Activated CD8-positive, alpha-beta T cell treated with anti-CD3 and anti-CD28 coated beads for 36 hours (primary cell): ENCODE measurements at regions not wholly inside any gene's neighbourhood (a gene's known extent, or its start where the extent isn't known, plus 50 kb on each side); places are given as distances from the start of the nearest gene placed in this dataset.
"Not testable (repeated sequence)": the region's sequence is repeated elsewhere in the genome, so short reads cannot be mapped to it uniquely, and the experiment has no call there.

Experiments used
- ATAC-seq: fragments of 200-7000 bp; cut with Tn5 transposase; one replicate; pipeline ENCODE4 v1.10.0; 2021; ENCODE audit warnings: mild to moderate bottlenecking, moderate library complexity
- CTCF ChIA-PET: fragments of 350-600 bp; sonication (Branson Sonifier 250); formaldehyde crosslinking; loops from one replicate; lab custom pipeline; 2021; ENCODE audit warnings: antibody characterized with exemption; lab: Charles Lee
- POLR2A ChIA-PET: fragments of 350-600 bp; sonication (Branson Sonifier 250); formaldehyde crosslinking; loops from one replicate; lab custom pipeline; 2021; ENCODE audit warnings: antibody characterized with exemption; lab: Charles Lee
- DNase-seq: peaks from one replicate; pipeline ENCODE4 v3.0.0-alpha.2; 2020
- H3K27ac Mint-ChIP-seq: one replicate; pipeline ENCODE4 v1.8.0; 2021; ENCODE audit warnings: mild to moderate bottlenecking, mixed read lengths
- H3K27me3 Mint-ChIP-seq: one replicate; pipeline ENCODE4 v1.8.0; 2021; ENCODE audit warnings: mixed read lengths
- H3K36me3 Mint-ChIP-seq: one replicate; pipeline ENCODE4 v1.8.0; 2021; ENCODE audit warnings: low read depth, mixed read lengths
- H3K4me1 Mint-ChIP-seq: one replicate; pipeline ENCODE4 v1.8.0; 2021; ENCODE audit warnings: low read depth, mixed read lengths
- H3K4me3 Mint-ChIP-seq: one replicate; pipeline ENCODE4 v1.8.0; 2021; ENCODE audit warnings: mild to moderate bottlenecking, moderate library complexity, mixed read lengths
- H3K9me3 Mint-ChIP-seq: one replicate; pipeline ENCODE4 v1.8.0; 2021; ENCODE audit warnings: mixed read lengths
- intact Hi-C: fragments of 100-400 bp; cut with micrococcal nuclease; formaldehyde crosslinking; loops from one replicate; pipeline ENCODE4 v1.10.0; 2022
- TF ChIP-seq, protein P1 (sequence below): fragments of 200-600 bp; IDR thresholded peaks from one replicate; pipeline ENCODE4 v1.8.0; 2022; ENCODE audit warnings: antibody characterized with exemption, mild to moderate bottlenecking

DNA sequence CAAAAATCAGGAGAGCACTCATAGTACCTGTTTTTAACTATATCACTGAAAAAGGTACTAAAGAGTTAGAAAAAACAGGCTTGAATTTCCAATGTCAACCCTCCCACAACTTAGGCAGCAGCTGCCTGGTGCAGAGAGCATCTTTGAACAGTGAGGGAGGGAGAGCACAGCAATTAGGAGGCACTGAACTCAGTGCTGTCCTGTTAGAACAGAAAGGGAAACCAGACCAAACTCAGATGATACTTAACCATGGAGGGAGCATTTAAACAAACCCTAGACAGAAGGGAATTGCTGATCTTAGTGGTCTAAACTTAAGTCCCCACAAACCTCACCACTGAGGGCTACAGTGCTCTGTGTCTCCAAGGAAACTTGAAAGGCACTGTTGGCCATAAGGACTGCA lies 179.2 kb upstream of the AGTR1 start:
- Mint-ChIP-seq H3K27me3 (no peaks in the 10 kb centered on the region), H3K9me3 (peaks cover 6% of the 10 kb centered on the region), H3K27ac (no peak overlapping the region), H3K4me3 (no peak overlapping the region), H3K36me3 (no peaks in the 10 kb centered on the region), H3K4me1 (no peaks in the 10 kb centered on the region)
- DNase-seq (no peak), ATAC-seq (no peak)
- POLR2A ChIA-PET: no interaction called here
- TF ChIP-seq, protein P1, sequence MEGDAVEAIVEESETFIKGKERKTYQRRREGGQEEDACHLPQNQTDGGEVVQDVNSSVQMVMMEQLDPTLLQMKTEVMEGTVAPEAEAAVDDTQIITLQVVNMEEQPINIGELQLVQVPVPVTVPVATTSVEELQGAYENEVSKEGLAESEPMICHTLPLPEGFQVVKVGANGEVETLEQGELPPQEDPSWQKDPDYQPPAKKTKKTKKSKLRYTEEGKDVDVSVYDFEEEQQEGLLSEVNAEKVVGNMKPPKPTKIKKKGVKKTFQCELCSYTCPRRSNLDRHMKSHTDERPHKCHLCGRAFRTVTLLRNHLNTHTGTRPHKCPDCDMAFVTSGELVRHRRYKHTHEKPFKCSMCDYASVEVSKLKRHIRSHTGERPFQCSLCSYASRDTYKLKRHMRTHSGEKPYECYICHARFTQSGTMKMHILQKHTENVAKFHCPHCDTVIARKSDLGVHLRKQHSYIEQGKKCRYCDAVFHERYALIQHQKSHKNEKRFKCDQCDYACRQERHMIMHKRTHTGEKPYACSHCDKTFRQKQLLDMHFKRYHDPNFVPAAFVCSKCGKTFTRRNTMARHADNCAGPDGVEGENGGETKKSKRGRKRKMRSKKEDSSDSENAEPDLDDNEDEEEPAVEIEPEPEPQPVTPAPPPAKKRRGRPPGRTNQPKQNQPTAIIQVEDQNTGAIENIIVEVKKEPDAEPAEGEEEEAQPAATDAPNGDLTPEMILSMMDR: no peak
- intact Hi-C loops: no loop called here
- CTCF ChIA-PET: no interaction called here

GRCh38 chr3:148525621-148526020 lies 172.1 kb upstream of the AGTR1 start:
- H3K9me3 Mint-ChIP-seq, H3K4me3 Mint-ChIP-seq, ATAC-seq, H3K27ac Mint-ChIP-seq, intact Hi-C loops, H3K36me3 Mint-ChIP-seq, H3K27me3 Mint-ChIP-seq, DNase-seq, H3K4me1 Mint-ChIP-seq, CTCF ChIA-PET, POLR2A ChIA-PET: not testable (repeated sequence)

DNA sequence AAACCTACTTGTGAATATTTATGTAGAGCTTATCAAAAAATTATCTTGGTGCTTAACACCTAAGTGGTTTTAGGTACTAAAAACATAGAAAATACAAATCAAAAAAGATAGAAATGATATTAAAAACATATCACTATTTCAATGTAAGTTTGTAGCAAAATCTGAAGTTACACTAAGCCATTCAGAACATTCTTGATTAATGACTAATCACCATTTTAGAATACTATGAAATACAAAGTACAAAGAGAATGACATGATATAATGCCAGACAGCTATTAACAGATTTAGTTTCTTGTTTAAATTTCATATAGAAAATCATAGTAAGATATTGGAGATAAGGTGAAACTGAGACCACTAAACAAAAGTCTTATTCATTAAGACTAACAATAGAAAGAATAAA lies 169.7 kb upstream of the AGTR1 start:
- intact Hi-C loops: no loop called here
- no peaks in the 10 kb centered on the region for H3K36me3 Mint-ChIP-seq
- ATAC-seq (no peak), DNase-seq (no peak)
- H3K9me3 Mint-ChIP-seq: peaks cover 3% of the 10 kb centered on the region
- CTCF ChIA-PET: no interaction called here
- no peak overlapping the region for H3K4me3 Mint-ChIP-seq
- TF ChIP-seq, protein P1: no peak
- H3K4me1 Mint-ChIP-seq: no peaks in the 10 kb centered on the region
- no peak overlapping the region for H3K27ac Mint-ChIP-seq
- POLR2A ChIA-PET: no interaction called here
- no peaks in the 10 kb centered on the region for H3K27me3 Mint-ChIP-seq

DNA sequence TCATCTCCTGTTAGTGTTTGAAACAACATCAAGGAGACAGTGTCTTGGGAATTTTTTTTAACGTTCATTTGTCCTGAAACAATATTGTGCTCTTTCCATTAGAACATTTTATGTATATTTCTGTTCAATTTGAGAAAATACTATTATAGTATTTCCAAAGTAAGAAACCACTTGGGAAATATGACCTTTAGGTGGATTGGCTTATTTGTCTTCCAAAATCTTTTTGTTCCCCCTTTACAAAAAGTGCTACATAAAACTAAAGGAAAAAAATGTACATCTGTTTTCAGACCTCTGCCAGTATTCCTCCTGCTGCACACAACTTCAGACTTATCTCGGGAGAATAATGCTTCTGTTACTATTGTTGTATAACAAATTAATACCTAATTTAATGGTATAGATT lies 165.9 kb upstream of the AGTR1 start:
- DNase-seq (no peak), ATAC-seq (no peak)
- ChIA-PET POLR2A (no interaction called here), CTCF (no interaction called here)
- H3K27me3 Mint-ChIP-seq: no peaks in the 10 kb centered on the region
- intact Hi-C loops: no loop called here
- no peak overlapping the region for H3K27ac Mint-ChIP-seq
- H3K36me3 Mint-ChIP-seq: no peaks in the 10 kb centered on the region
- peaks cover 6% of the 10 kb centered on the region for H3K9me3 Mint-ChIP-seq
- H3K4me1 Mint-ChIP-seq: no peaks in the 10 kb centered on the region
- H3K4me3 Mint-ChIP-seq: no peak overlapping the region
- TF ChIP-seq, protein P1: no peak

- Mint-ChIP-seq H3K4me1 (no peaks in the 10 kb centered on the region), H3K27me3 (no peaks in the 10 kb centered on the region), H3K27ac (no peak overlapping the region), H3K36me3 (no peaks in the 10 kb centered on the region), H3K4me3 (no peak overlapping the region), H3K9me3 (peaks cover 6% of the 10 kb centered on the region)
- ATAC-seq (no peak), DNase-seq (no peak)
- intact Hi-C loops: no loop called here
- ChIA-PET CTCF (no interaction called here), POLR2A (no interaction called here)
- TF ChIP-seq, protein P1: no peak
These were observed 165.4 kb upstream of the AGTR1 start for GRCh38 chr3:148532326-148532725.

- H3K36me3 Mint-ChIP-seq: no peaks in the 10 kb centered on the region
- no peak for ATAC-seq
- H3K27ac Mint-ChIP-seq: no peak overlapping the region
- H3K4me1 Mint-ChIP-seq: no peaks in the 10 kb centered on the region
- H3K27me3 Mint-ChIP-seq: no peaks in the 10 kb centered on the region
- H3K9me3 Mint-ChIP-seq: peaks cover 6% of the 10 kb centered on the region
- TF ChIP-seq, protein P1: no peak
- no peak for DNase-seq
- intact Hi-C loops: no loop called here
- ChIA-PET POLR2A (no interaction called here), CTCF (no interaction called here)
- no peak overlapping the region for H3K4me3 Mint-ChIP-seq
These were observed 164.9 kb upstream of the AGTR1 start for GRCh38 chr3:148532774-148533173.
